ENCODE measurements at regions not wholly inside any gene's neighbourhood (a gene's known extent, or its start where the extent isn't known, plus 50 kb on each side); places are given as distances from the start of the nearest gene placed in this dataset.

- TF ChIP-seq CTCF (IDR thresholded peaks at IDR 0.05), result no peak
- no peak for TF ChIP-seq EZH2 (IDR thresholded peaks at IDR 0.05; ENCODE audit: borderline replicate concordance, insufficient read depth, low read depth, low read length, poor library complexity, severe bottlenecking)
Measured at GRCh38 chr22:48748113-48748859, 1079.4 kb downstream of the BRD1 start.
